Fibroblast of the conjunctiva (primary cell): ENCODE measurements at regions not wholly inside any gene's neighbourhood (a gene's known extent, or its start where the extent isn't known, plus 50 kb on each side); places are given as distances from the start of the nearest gene placed in this dataset.

Source experiments
- DNase-seq: peaks from one replicate; pipeline ENCODE4 v3.0.0-alpha.2; 2010; ENCODE audit warnings: low read depth

- DNase-seq, result no peak
Measured at GRCh38 chr5:179430193-179431175, 85.2 kb upstream of the ADAMTS2 start.

- no peak for DNase-seq
Measured at GRCh38 chr5:179427676-179428056, 82.4 kb upstream of the ADAMTS2 start.

GRCh38 chr5:179427032-179427675 lies 81.9 kb upstream of the ADAMTS2 start:
- no peak for DNase-seq

GRCh38 chr5:179422908-179423481 lies 77.7 kb upstream of the ADAMTS2 start:
- DNase-seq, result no peak

- no peak for DNase-seq
Measured at GRCh38 chr5:179422213-179422855, 77.1 kb upstream of the ADAMTS2 start.

GRCh38 chr5:179421144-179421901 lies 76.1 kb upstream of the ADAMTS2 start:
- no peak for DNase-seq

GRCh38 chr5:179420476-179420875 lies 75.2 kb upstream of the ADAMTS2 start:
- DNase-seq, result no peak

GRCh38 chr5:179418972-179419371 lies 73.7 kb upstream of the ADAMTS2 start:
- no peak for DNase-seq

GRCh38 chr5:179417696-179418095 lies 72.4 kb upstream of the ADAMTS2 start:
- no peak for DNase-seq

- DNase-seq, result no peak
Measured at GRCh38 chr5:179417016-179417415, 71.8 kb upstream of the ADAMTS2 start.

GRCh38 chr5:179416114-179416822 lies 71.0 kb upstream of the ADAMTS2 start:
- DNase-seq, result no peak

GRCh38 chr5:179415291-179416060 lies 70.2 kb upstream of the ADAMTS2 start:
- DNase-seq, result no peak

GRCh38 chr5:179414459-179415261 lies 69.4 kb upstream of the ADAMTS2 start:
- no peak for DNase-seq

- DNase-seq, result no peak
Measured at GRCh38 chr5:179413711-179414458, 68.6 kb upstream of the ADAMTS2 start.

GRCh38 chr5:179413086-179413690 lies 67.9 kb upstream of the ADAMTS2 start:
- DNase-seq, result no peak

- DNase-seq, result no peak
Measured at GRCh38 chr5:179411161-179411841, 66.0 kb upstream of the ADAMTS2 start.

GRCh38 chr5:179410291-179411160 lies 65.3 kb upstream of the ADAMTS2 start:
- no peak for DNase-seq
